IMR-90 (cell line): ENCODE measurements at regions not wholly inside any gene's neighbourhood (a gene's known extent, or its start where the extent isn't known, plus 50 kb on each side); places are given as distances from the start of the nearest gene placed in this dataset.

Experiments
- ATAC-seq: fragments of 200-7000 bp; cut with Tn5 transposase; 2 replicates; pipeline ENCODE4 v1.9.1; 2020; ENCODE audit warnings: low read depth, mild to moderate bottlenecking, moderate library complexity
- BruUV-seq: library from RNA; stranded (reverse); fragments of 400-500 nt; replicated peaks from 2 replicates; lab custom pipeline; 2021; lab: Mats Ljungman, UMichigan
- CTCF ChIA-PET: fragments of 300-600 bp; formaldehyde crosslinking; extraction: SDS; loops from one replicate; lab custom pipeline; 2021; ENCODE audit warnings: antibody characterized with exemption; lab: Yijun Ruan, JAX
- POLR2A ChIA-PET: fragments of 300-600 bp; sonication (Branson Sonifier 250); formaldehyde crosslinking; loops from one replicate; lab custom pipeline; 2022; ENCODE audit warnings: antibody characterized with exemption; ENCODE audit not compliant: unreplicated experiment; lab: Charles Lee
- DNase-seq: peaks from one replicate; pipeline ENCODE4 v3.0.0; 2013
- H2AFZ ChIP-seq: replicated peaks from 2 replicates; pipeline ENCODE3; 2013; ENCODE audit warnings: low read length, mild to moderate bottlenecking; ENCODE audit not compliant: poor library complexity
- H2AK5ac ChIP-seq: 2 replicates; pipeline ENCODE4 v1.6.1; 2013; ENCODE audit warnings: low read depth, low read length, inconsistent platforms
- H2AK9ac ChIP-seq: replicated peaks from 2 replicates; pipeline ENCODE3; 2013; ENCODE audit warnings: mild to moderate bottlenecking, low read depth, low read length, moderate library complexity; ENCODE audit not compliant: poor library complexity
- H2BK120ac ChIP-seq: 2 replicates; pipeline ENCODE4 v1.6.1; 2013; ENCODE audit warnings: low read depth, low read length, inconsistent platforms
- H2BK15ac ChIP-seq: 3 replicates; pipeline ENCODE4 v1.6.1; 2013; ENCODE audit warnings: low read depth, low read length, inconsistent platforms
- H2BK20ac ChIP-seq: 2 replicates; pipeline ENCODE4 v1.6.1; 2013; ENCODE audit warnings: low read depth, mild to moderate bottlenecking, inconsistent platforms, low read length, moderate library complexity
- H2BK5ac ChIP-seq: 2 replicates; pipeline ENCODE4 v1.6.1; 2013; ENCODE audit warnings: mild to moderate bottlenecking, low read depth, low read length, inconsistent platforms; ENCODE audit not compliant: poor library complexity, severe bottlenecking
- H3K14ac ChIP-seq: replicated peaks from 2 replicates; pipeline ENCODE4 v1.6.1; 2013; ENCODE audit warnings: low read depth, low read length, inconsistent platforms
- H3K18ac ChIP-seq: 2 replicates; pipeline ENCODE4 v1.6.1; 2013; ENCODE audit warnings: low read depth, low read length, control low read depth
- H3K23ac ChIP-seq: 2 replicates; pipeline ENCODE4 v1.6.1; 2013; ENCODE audit warnings: low read depth, low read length, inconsistent platforms
- H3K27ac ChIP-seq: 2 replicates; pipeline ENCODE4 v1.5.1; 2013; ENCODE audit warnings: mild to moderate bottlenecking, control low read depth, low read length; ENCODE audit not compliant: insufficient read depth
- H3K27me3 ChIP-seq: 2 replicates; pipeline ENCODE4 v1.6.1; 2013; ENCODE audit warnings: low read length; ENCODE audit not compliant: control insufficient read depth, insufficient read depth
- H3K36me3 ChIP-seq: 2 replicates; pipeline ENCODE4 v1.6.1; 2013; ENCODE audit warnings: low read length, mixed read lengths; ENCODE audit not compliant: control insufficient read depth, insufficient read depth
- H3K4ac ChIP-seq: 2 replicates; pipeline ENCODE4 v1.6.1; 2013; ENCODE audit warnings: low read depth, low read length, inconsistent platforms
- H3K4me1 ChIP-seq: 2 replicates; pipeline ENCODE4 v1.6.1; 2013; ENCODE audit warnings: low read length, mixed read lengths; ENCODE audit not compliant: control insufficient read depth, insufficient read depth
- H3K4me2 ChIP-seq: 2 replicates; pipeline ENCODE4 v1.6.1; 2013; ENCODE audit warnings: low read depth, mild to moderate bottlenecking, control low read depth, low read length, moderate library complexity
- H3K4me3 ChIP-seq: 2 replicates; pipeline ENCODE4 v1.5.1; 2013; ENCODE audit warnings: low read depth, mild to moderate bottlenecking, control low read depth, low read length, moderate library complexity; ENCODE audit not compliant: insufficient read depth
- H3K56ac ChIP-seq: 2 replicates; pipeline ENCODE4 v1.6.1; 2013; ENCODE audit warnings: low read length, inconsistent platforms; ENCODE audit not compliant: insufficient read depth; ENCODE audit errors: extremely low read depth
- H3K79me1 ChIP-seq, 2 experiments: 2 replicates each; pipeline ENCODE4 v1.6.1; 2013; ENCODE audit warnings: low read length in 2 of 2, inconsistent platforms in 1 of 2, low read depth in 1 of 2
- H3K9ac ChIP-seq: 2 replicates; pipeline ENCODE4 v1.6.1; 2013; ENCODE audit warnings: low read depth, low read length, control low read depth
- H3K9me1 ChIP-seq: 2 replicates; pipeline ENCODE4 v1.6.1; 2013; ENCODE audit warnings: low read length, inconsistent platforms; ENCODE audit not compliant: insufficient read depth
- H3K9me3 ChIP-seq: 2 replicates; pipeline ENCODE4 v1.6.1; 2013; ENCODE audit warnings: low read length; ENCODE audit not compliant: control insufficient read depth, insufficient read depth
- H4K20me1 ChIP-seq: 2 replicates; pipeline ENCODE4 v1.6.1; 2013; ENCODE audit warnings: low read length, inconsistent platforms; ENCODE audit not compliant: insufficient read depth
- H4K5ac ChIP-seq: 2 replicates; pipeline ENCODE4 v1.6.1; 2013; ENCODE audit warnings: mild to moderate bottlenecking, low read depth, low read length, control low read depth
- H4K8ac ChIP-seq, 2 experiments: 2 replicates each; pipeline ENCODE4 v1.6.1; 2013; ENCODE audit warnings: low read depth in 2 of 2, low read length in 2 of 2, control low read depth in 1 of 2, inconsistent platforms in 1 of 2
- H4K91ac ChIP-seq: 2 replicates; pipeline ENCODE4 v1.6.1; 2013; ENCODE audit warnings: low read depth, low read length, inconsistent platforms; ENCODE audit not compliant: insufficient read depth
- BHLHE40 ChIP-seq: fragments of 150-350 bp; IDR thresholded peaks from 2 replicates; pipeline ENCODE4 v1.6.1; 2016; ENCODE audit warnings: mild to moderate bottlenecking, low read depth, low read length
- CEBPB ChIP-seq: IDR thresholded peaks from 2 replicates; pipeline ENCODE4 v1.6.1; 2012; ENCODE audit warnings: low read depth, low read length, improper control_type of control experiment
- CHD1 ChIP-seq: IDR thresholded peaks from 2 replicates; pipeline ENCODE4 v1.6.1; 2012; ENCODE audit warnings: low read depth, low read length, improper control_type of control experiment
- CTCF ChIP-seq: conservative IDR thresholded peaks from 2 replicates; pipeline ENCODE4 v1.5.1; 2012; ENCODE audit warnings: mild to moderate bottlenecking, low read depth, low read length, improper control_type of control experiment
- ELK1 ChIP-seq: fragments of 150-350 bp; IDR thresholded peaks from 2 replicates; pipeline ENCODE4 v1.6.1; 2016; ENCODE audit warnings: low read depth, mild to moderate bottlenecking, low read length, moderate library complexity, borderline replicate concordance
- FOS ChIP-seq: fragments of 150-350 bp; IDR thresholded peaks from 2 replicates; pipeline ENCODE4 v1.6.1; 2016; ENCODE audit warnings: low read depth, low read length
- MAFK ChIP-seq: IDR thresholded peaks from 2 replicates; pipeline ENCODE4 v1.6.1; 2012; ENCODE audit warnings: low read depth, low read length, improper control_type of control experiment
- MAZ ChIP-seq: IDR thresholded peaks from 2 replicates; pipeline ENCODE4 v1.6.1; 2012; ENCODE audit warnings: low read depth, mild to moderate bottlenecking, low read length, improper control_type of control experiment, moderate library complexity, borderline replicate concordance
- MXI1 ChIP-seq: IDR thresholded peaks from 2 replicates; pipeline ENCODE4 v1.6.1; 2012; ENCODE audit warnings: low read depth, mild to moderate bottlenecking, low read length, moderate library complexity, borderline replicate concordance
- NFE2L2 ChIP-seq: fragments of 150-350 bp; IDR thresholded peaks from 2 replicates; pipeline ENCODE4 v1.6.1; 2016; ENCODE audit warnings: low read depth, mild to moderate bottlenecking, low read length
- POLR2A ChIP-seq: IDR thresholded peaks from 2 replicates; pipeline ENCODE4 v1.6.1; 2012; ENCODE audit warnings: mild to moderate bottlenecking, low read depth, low read length
- RAD21 ChIP-seq: IDR thresholded peaks from 2 replicates; pipeline ENCODE4 v1.6.1; 2012; ENCODE audit warnings: low read length, improper control_type of control experiment
- RCOR1 ChIP-seq: IDR thresholded peaks from 2 replicates; pipeline ENCODE4 v1.6.1; 2012; ENCODE audit warnings: mild to moderate bottlenecking, low read length, improper control_type of control experiment; ENCODE audit not compliant: insufficient replicate concordance
- RFX5 ChIP-seq: IDR thresholded peaks from 2 replicates; pipeline ENCODE4 v1.8.0; 2012; ENCODE audit warnings: low read depth, mild to moderate bottlenecking, low read length, moderate library complexity
- WGBS, 2 experiments: methylation state at CpG; one replicate each; pipeline versions ENCODE4 v1.1.5 to v1.1.7; 2013; ENCODE audit warnings: missing lambda C conversion rate in 2 of 2; ENCODE audit not compliant: insufficient read length in 1 of 2; ENCODE audit errors: extremely low coverage in 2 of 2; 5-methylcytosine and 5-hydroxymethylcytosine counted together
- dilution Hi-C: fragments of 300-500 bp; cut with HindIII; formaldehyde crosslinking; loops from one replicate; pipeline ENCODE4 v1.14.3; 2018; ENCODE audit warnings: low sequenced_read_pairs; ENCODE audit not compliant: unreplicated experiment
- in situ Hi-C: fragments of 300-500 bp; cut with MboI; formaldehyde crosslinking; loops from 3 replicates; pipeline ENCODE4 v1.14.3; 2019; ENCODE audit warnings: low sequenced_read_pairs, inconsistent platforms, mixed read lengths
- intact Hi-C: fragments of 100-400 bp; cut with micrococcal nuclease; formaldehyde crosslinking; loops from 2 replicates; pipeline ENCODE4 v1.10.0; 2022

- Histone ChIP-seq H3K4me2 (no peak overlapping the region), H3K4ac (no peak overlapping the region), H4K91ac (no peak overlapping the region), H3K9me1 (0 out of 2 replicates have a peak, but pooled peaks cover 4% of the 10 kb centered on the region), H3K14ac (no peak overlapping the region), H3K9ac (no peak overlapping the region), H3K27ac (no peak overlapping the region), H2BK5ac (no peak overlapping the region), H2AK9ac (no peak overlapping the region), H3K4me3 (no peak overlapping the region), H3K36me3 (no peaks in the 10 kb centered on the region), H3K18ac (no peak overlapping the region), H2BK120ac (no peak overlapping the region), H3K56ac (no peak overlapping the region), H2BK15ac (no peak overlapping the region), H2AK5ac (no peak overlapping the region), H2AFZ (no peak overlapping the region), H3K4me1 (no peaks in the 10 kb centered on the region), H4K8ac (no peak overlapping the region), H3K79me1 (no peaks in the 10 kb centered on the region), H2BK20ac (no peak overlapping the region), H3K23ac (no peak overlapping the region), H3K27me3 (peaks cover 54% of the 10 kb centered on the region), H4K5ac (no peak overlapping the region), H4K20me1 (no peaks in the 10 kb centered on the region; the same call in 1 of the 2 replicates), H3K9me3 (no peaks in the 10 kb centered on the region; the same call in 1 of the 2 replicates)
- dilution Hi-C loops: no loop called here
- ChIA-PET POLR2A (no interaction called here), CTCF (no interaction called here)
- in situ Hi-C loops: no loop called here
- WGBS, 2 experiments: 81% methylated on average over 13 of the region's 31 CpGs; no CpG with 5 or more reads in 1 of the 2 experiments
- no peak for ATAC-seq
- intact Hi-C loops: no loop called here
- no peak for DNase-seq
- no TSS peak for BruUV-seq
- TF ChIP-seq RAD21 (no peak), BHLHE40 (no peak), MAZ (no peak), RCOR1 (no peak), NFE2L2 (no peak), CTCF (no peak), MAFK (no peak), CEBPB (no peak), RFX5 (no peak), ELK1 (no peak), POLR2A (no peak), FOS (no peak), CHD1 (no peak), MXI1 (no peak)
These were observed 84.8 kb downstream of the FOXL3 start for GRCh38 chr7:374706-375311.
